GM10266 (cell line): ENCODE measurements at regions not wholly inside any gene's neighbourhood (a gene's known extent, or its start where the extent isn't known, plus 50 kb on each side); places are given as distances from the start of the nearest gene placed in this dataset.

ENCODE experiments used
- DNase-seq: peaks from one replicate; pipeline ENCODE4 v3.0.0; 2012; ENCODE audit errors: extremely low spot score
- CTCF ChIP-seq: IDR thresholded peaks from 2 replicates; pipeline ENCODE4 v1.5.1; 2012; ENCODE audit warnings: mild to moderate bottlenecking, low read depth; ENCODE audit not compliant: control insufficient read depth, insufficient read depth; ENCODE audit errors: missing control alignments

GRCh38 chr3:110227991-110228390, 843.6 kb upstream of the NECTIN3 start:
- no peak for DNase-seq
- no peak for TF ChIP-seq CTCF

- no peak for DNase-seq
- TF ChIP-seq CTCF = no peak
Observed at GRCh38 chr3:110234831-110235230, 836.8 kb upstream of the NECTIN3 start.

- no peak for DNase-seq
Observed at GRCh38 chr3:110236976-110237610, 834.5 kb upstream of the NECTIN3 start.

GRCh38 chr3:110243081-110243480, 828.5 kb upstream of the NECTIN3 start:
- no peak for TF ChIP-seq CTCF
- no peak for DNase-seq

More at GRCh38 chr3:110236976-110237610, 834.5 kb upstream of the NECTIN3 start:
- TF ChIP-seq CTCF = no peak

GRCh38 chr3:110246796-110247376, 824.7 kb upstream of the NECTIN3 start:
- DNase-seq = no peak
- no peak for TF ChIP-seq CTCF

- no peak for DNase-seq
- no peak for TF ChIP-seq CTCF
Observed at GRCh38 chr3:110248666-110249065, 823.0 kb upstream of the NECTIN3 start.

GRCh38 chr3:110253794-110254193, 817.8 kb upstream of the NECTIN3 start:
- no peak for DNase-seq
- TF ChIP-seq CTCF = no peak
